Gastroesophageal sphincter (tissue), 4 donors: ENCODE measurements at regions not wholly inside any gene's neighbourhood (a gene's known extent, or its start where the extent isn't known, plus 50 kb on each side); places are given as distances from the start of the nearest gene placed in this dataset.

Source experiments
- ATAC-seq: fragments of 150-250 bp; one replicate; pipeline ENCODE4 v1.9.1; 2016; ENCODE audit warnings: mild to moderate bottlenecking, moderate library complexity
- H3K27ac ChIP-seq, 4 donors: fragments of 200-600 bp; sonication (generic) in 3 of 4; 1 replicate in 3 of 4; 2 replicates in 1 of 4; pipeline ENCODE4 v1.5.1; 2016 to 2019
- H3K27me3 ChIP-seq: fragments of 200-600 bp; sonication (generic); one replicate; pipeline ENCODE4 v1.5.1; 2019
- H3K36me3 ChIP-seq, 2 donors: fragments of 200-600 bp; sonication (generic); one replicate each; pipeline ENCODE4 v1.5.1; 2019; ENCODE audit warnings: control low read depth in 1 of 2
- H3K4me1 ChIP-seq, 3 donors: fragments of 200-600 bp; sonication (generic); 1 replicate in 2 of 3; 2 replicates in 1 of 3; pipeline ENCODE4 v1.5.1; 2016 to 2019; ENCODE audit warnings: control low read depth in 2 of 3
- H3K4me3 ChIP-seq, 2 donors: fragments of 200-600 bp; sonication (generic); one replicate each; pipeline ENCODE4 v1.5.1; 2019; ENCODE audit warnings: mild to moderate bottlenecking in 1 of 2, moderate library complexity in 1 of 2
- H3K9me3 ChIP-seq, 3 donors: fragments of 200-600 bp; sonication (generic); one replicate each; pipeline ENCODE4 v1.5.1; 2017 to 2019; ENCODE audit warnings: control low read depth in 2 of 3
- EP300 ChIP-seq: sonication (generic); formaldehyde crosslinking; IDR thresholded peaks from one replicate; pipeline ENCODE4 v1.6.1; 2017; ENCODE audit warnings: antibody characterized with exemption, mild to moderate bottlenecking
- POLR2A ChIP-seq, 2 donors: fragments of 450-650 bp; IDR thresholded peaks; one replicate each; pipeline ENCODE4 v1.6.1; 2017; ENCODE audit warnings: antibody characterized with exemption in 2 of 2, mild to moderate bottlenecking in 2 of 2, moderate library complexity in 1 of 2
- POLR2AphosphoS5 ChIP-seq: sonication (generic); formaldehyde crosslinking; IDR thresholded peaks from one replicate; pipeline ENCODE4 v1.6.1; 2017; ENCODE audit warnings: antibody characterized with exemption
- WGBS, 2 donors: methylation state at CpG; one replicate each; pipeline ENCODE4 v1.1.5; 2018; ENCODE audit warnings: low coverage in 1 of 2; 5-methylcytosine and 5-hydroxymethylcytosine counted together
- TF ChIP-seq, protein P1 (sequence below), 4 experiments: fragments of 200-600 bp in 2 of 4; fragments of 450-650 bp in 2 of 4; sonication (generic) in 1 of 4; IDR thresholded peaks; one replicate each; pipeline ENCODE4 v1.5.1; 2017 to 2019; ENCODE audit warnings: antibody characterized with exemption in 4 of 4, mild to moderate bottlenecking in 2 of 4, moderate library complexity in 2 of 4

DNA sequence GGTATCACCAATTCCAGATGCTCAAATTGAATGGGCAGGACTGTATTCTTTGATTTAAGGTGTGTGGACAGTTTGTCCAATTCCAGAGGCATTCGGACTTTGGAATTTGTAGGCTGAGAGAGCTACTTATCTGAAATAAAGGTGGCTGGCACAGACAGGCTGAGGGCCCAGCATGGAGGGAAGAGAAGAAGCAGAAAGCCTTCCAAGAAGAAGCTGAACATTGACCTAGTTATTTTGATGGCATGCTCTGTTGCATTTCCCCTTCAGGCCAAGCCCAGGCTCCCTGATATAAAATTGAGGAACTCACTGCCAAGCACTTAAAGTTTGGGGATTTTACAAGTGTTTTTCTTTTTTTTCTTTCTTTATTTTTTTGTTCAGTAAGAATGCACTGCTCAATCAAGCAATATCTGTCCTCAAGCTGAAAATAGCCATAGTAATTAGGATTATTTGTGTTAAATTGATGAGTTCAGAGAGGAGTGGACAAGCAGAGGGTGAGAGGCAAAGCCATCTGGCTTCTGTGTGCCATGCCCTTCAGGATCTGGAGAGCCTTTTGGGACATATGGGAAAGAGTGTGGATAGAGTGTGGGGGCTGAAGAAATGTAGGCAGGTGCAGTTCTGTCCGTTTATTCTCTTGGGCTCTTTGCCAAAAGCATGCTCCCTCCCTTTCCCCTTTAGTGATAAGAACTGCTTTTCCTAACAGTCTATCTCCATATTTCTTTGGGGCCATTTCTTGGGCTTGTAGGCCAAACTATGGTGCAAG is 148.9 kb downstream of the OXSM start:
- H3K4me1 ChIP-seq, result no peaks in the 10 kb centered on the region
- no peak for ATAC-seq
- H3K27me3 ChIP-seq, result no peaks in the 10 kb centered on the region
- no peak overlapping the region for H3K27ac ChIP-seq
- TF ChIP-seq EP300 (no peak), POLR2AphosphoS5 (no peak), POLR2A (IDR thresholded peaks at IDR 0.05) (no peak)
- TF ChIP-seq, protein P1, sequence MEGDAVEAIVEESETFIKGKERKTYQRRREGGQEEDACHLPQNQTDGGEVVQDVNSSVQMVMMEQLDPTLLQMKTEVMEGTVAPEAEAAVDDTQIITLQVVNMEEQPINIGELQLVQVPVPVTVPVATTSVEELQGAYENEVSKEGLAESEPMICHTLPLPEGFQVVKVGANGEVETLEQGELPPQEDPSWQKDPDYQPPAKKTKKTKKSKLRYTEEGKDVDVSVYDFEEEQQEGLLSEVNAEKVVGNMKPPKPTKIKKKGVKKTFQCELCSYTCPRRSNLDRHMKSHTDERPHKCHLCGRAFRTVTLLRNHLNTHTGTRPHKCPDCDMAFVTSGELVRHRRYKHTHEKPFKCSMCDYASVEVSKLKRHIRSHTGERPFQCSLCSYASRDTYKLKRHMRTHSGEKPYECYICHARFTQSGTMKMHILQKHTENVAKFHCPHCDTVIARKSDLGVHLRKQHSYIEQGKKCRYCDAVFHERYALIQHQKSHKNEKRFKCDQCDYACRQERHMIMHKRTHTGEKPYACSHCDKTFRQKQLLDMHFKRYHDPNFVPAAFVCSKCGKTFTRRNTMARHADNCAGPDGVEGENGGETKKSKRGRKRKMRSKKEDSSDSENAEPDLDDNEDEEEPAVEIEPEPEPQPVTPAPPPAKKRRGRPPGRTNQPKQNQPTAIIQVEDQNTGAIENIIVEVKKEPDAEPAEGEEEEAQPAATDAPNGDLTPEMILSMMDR (IDR thresholded peaks at IDR 0.05), result no peak
- no peak overlapping the region for H3K4me3 ChIP-seq
- WGBS, 2 donors, result 51% methylated on average over 2 of the region's 2 CpGs; no CpG with 5 or more reads in 1 of the 2 donors
- H3K9me3 ChIP-seq, result peaks cover 0 to 10% (median 0%) of the 10 kb centered on the region in 3 donors
- no peaks in the 10 kb centered on the region for H3K36me3 ChIP-seq

DNA sequence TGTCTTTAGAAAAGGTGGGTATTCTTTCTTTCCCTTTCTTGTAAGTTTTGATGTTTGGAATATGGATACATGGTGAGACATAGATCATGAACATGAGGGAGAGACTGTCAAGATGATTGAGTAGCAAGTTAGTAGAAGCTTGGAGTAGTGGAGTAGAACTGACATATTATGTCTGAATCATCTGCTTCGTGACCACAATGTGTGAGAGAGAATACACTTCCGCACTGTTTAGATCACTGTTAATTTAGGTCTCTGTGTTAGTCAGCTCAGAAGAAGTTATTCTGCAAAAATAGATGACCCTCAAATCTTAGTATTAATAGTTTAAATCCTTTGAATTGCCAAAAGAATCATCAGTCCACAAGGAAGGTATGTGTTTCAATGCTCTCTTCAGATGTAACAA is 151.0 kb downstream of the OXSM start:
- no peaks in the 10 kb centered on the region for H3K4me1 ChIP-seq
- no peak overlapping the region for H3K27ac ChIP-seq
- H3K27me3 ChIP-seq, result no peaks in the 10 kb centered on the region
- 94 to 96% methylated on average over 2 of the region's 2 CpGs for WGBS, 2 donors
- no peak overlapping the region for H3K4me3 ChIP-seq
- TF ChIP-seq POLR2A (IDR thresholded peaks at IDR 0.05), result no peak
- TF ChIP-seq POLR2AphosphoS5, result no peak
- no peak for TF ChIP-seq EP300
- TF ChIP-seq, protein P1 (IDR thresholded peaks at IDR 0.05), result no peak
- no peaks in the 10 kb centered on the region for H3K36me3 ChIP-seq
- no peak for ATAC-seq
- H3K9me3 ChIP-seq, result no peaks in the 10 kb centered on the region

DNA sequence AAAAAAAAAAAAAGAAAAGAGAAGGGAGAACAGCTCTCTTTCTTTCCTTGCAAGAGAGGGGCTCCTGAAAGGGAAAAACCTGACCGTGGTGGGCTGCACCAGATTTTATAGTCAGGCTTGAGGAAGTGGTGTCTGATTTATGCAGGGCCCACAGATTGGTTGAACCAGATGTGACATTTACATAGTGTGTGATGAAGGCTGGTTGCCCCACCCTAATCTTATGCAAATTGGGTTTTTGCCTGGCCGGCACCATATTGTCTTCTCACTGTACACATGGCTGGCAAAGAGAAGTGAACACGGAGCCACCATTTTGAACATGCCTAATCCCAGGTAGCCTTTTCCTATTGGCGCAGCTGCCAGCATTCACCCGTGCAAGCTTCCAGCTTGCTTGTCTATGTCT is 154.4 kb downstream of the OXSM start:
- Histone ChIP-seq H3K4me1 (no peaks in the 10 kb centered on the region), H3K36me3 (no peaks in the 10 kb centered on the region), H3K9me3 (no peaks in the 10 kb centered on the region), H3K4me3 (no peak overlapping the region), H3K27me3 (no peaks in the 10 kb centered on the region), H3K27ac (no peak overlapping the region)
- TF ChIP-seq POLR2AphosphoS5, result no peak
- no peak for TF ChIP-seq POLR2A (IDR thresholded peaks at IDR 0.05)
- TF ChIP-seq, protein P1 (IDR thresholded peaks at IDR 0.05), result no peak
- ATAC-seq, result no peak
- WGBS, 2 donors, result 89 to 93% methylated on average over 5 of the region's 5 CpGs

DNA sequence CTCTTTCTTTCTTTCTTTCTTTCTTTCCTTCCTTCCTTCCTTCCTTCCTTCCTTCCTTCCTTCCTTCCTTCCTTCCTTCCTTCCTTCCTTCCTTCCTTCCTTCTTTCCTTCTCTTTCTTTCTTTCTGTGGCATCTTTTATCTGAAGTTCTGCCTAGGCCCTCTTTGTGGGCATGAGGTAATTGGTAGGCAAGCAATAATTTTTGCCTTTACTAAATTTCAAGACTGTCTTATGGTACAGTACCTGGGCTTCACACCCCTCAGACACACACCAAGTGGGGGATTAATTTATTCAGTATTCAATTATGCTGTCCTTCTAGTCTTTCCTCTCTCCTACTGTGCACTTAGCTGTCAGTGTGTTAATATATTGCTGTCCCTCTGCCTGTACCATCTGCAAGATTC is 155.5 kb downstream of the OXSM start:
- H3K4me1 ChIP-seq, result no peaks in the 10 kb centered on the region
- no peaks in the 10 kb centered on the region for H3K9me3 ChIP-seq
- H3K27ac ChIP-seq, result no peak overlapping the region
- no peak for TF ChIP-seq POLR2A (IDR thresholded peaks at IDR 0.05)
- TF ChIP-seq POLR2AphosphoS5, result no peak
- TF ChIP-seq EP300, result no peak
- TF ChIP-seq, protein P1 (IDR thresholded peaks at IDR 0.05), result no peak
- H3K36me3 ChIP-seq, result no peaks in the 10 kb centered on the region
- H3K27me3 ChIP-seq, result no peaks in the 10 kb centered on the region
- ATAC-seq, result no peak
- no peak overlapping the region for H3K4me3 ChIP-seq

DNA sequence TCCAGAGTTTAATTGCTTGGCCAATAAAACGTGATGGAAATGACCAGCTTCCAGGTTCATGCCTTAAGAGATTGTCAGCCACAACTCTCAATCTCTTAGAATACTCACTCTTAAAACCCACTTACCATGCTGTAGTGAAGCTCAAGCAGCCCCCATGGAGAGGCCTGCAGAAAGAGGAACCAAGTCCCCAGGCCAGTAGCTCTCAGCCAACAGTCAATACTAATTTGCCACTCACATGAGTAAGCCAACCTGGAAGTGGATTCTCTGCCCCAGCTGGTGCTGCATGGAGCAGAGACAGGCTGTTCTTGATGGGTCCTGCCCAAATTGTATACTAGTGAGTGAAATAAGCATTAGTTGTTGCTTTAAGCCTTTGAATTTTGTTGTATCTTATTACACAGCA is 155.9 kb downstream of the OXSM start:
- H3K36me3 ChIP-seq, result no peaks in the 10 kb centered on the region
- TF ChIP-seq POLR2A (IDR thresholded peaks at IDR 0.05), result no peak
- TF ChIP-seq POLR2AphosphoS5, result no peak
- TF ChIP-seq, protein P1 (IDR thresholded peaks at IDR 0.05), result no peak
- TF ChIP-seq EP300, result no peak
- no peak for ATAC-seq
- H3K27me3 ChIP-seq, result no peaks in the 10 kb centered on the region
- H3K4me1 ChIP-seq, result no peaks in the 10 kb centered on the region
- H3K27ac ChIP-seq, result no peak overlapping the region
- H3K4me3 ChIP-seq, result no peak overlapping the region
- H3K9me3 ChIP-seq, result no peaks in the 10 kb centered on the region
- WGBS, 2 donors, result 93 to 100% methylated on average over 1 of the region's 1 CpG
